ENCODE measurements at regions not wholly inside any gene's neighbourhood (a gene's known extent, or its start where the extent isn't known, plus 50 kb on each side); places are given as distances from the start of the nearest gene placed in this dataset.

DNA sequence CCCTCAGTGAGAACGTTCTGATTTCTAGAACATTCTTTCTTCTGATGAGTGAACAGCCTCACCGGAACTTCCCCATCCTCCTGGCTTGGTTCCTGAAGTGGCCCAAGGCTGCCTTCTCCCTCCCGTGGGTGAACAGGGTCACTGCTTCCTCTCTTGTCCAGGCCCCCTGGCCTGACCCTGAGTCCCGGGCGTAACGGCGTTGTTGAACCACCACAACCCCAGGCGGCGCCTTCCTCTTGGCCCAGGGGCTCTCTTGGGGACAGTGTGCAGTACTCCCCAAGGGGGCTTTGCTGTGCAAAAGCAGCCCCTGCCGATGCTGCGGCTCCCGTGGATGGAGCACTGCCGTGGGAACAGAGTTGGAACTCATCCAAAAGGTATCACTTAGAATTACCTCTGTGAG is 147.2 kb downstream of the TSN start:
- DNase-seq = no peak

DNA sequence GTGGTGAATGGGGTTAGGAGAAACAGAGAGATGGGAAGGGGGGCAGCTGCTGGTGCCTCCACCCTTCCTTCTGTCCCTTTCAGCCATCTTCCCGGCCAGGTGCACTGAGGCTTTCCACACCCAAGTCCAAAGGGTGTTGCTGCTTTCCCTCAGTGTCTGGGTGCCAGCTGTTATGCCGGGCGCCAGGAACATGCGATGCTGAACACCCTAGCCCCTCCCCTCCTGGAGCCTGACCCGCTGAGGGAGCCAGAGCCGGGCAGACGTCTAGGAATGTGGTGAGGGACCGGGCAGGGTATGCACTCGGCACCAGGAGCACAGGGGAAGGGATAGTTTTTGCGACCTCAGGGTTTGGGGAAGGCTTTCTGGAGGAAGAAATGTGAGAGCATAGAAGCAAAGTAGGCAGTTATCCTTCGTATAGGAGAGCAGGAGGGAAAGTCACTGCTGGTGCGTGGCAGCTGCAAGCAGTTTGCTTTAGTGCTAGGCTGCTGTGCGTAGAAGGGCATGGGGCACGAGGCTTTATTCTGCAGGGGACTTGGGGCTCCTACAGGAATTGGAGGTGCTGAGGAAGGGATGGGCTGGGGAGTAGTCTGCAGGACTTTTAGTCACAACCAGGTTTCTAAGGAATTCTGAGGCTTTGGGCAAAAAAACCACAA is 147.7 kb downstream of the TSN start:
- DNase-seq = no peak

GRCh38 chr2:121904656-121905055 is 149.2 kb downstream of the TSN start:
- no peak for DNase-seq

DNA sequence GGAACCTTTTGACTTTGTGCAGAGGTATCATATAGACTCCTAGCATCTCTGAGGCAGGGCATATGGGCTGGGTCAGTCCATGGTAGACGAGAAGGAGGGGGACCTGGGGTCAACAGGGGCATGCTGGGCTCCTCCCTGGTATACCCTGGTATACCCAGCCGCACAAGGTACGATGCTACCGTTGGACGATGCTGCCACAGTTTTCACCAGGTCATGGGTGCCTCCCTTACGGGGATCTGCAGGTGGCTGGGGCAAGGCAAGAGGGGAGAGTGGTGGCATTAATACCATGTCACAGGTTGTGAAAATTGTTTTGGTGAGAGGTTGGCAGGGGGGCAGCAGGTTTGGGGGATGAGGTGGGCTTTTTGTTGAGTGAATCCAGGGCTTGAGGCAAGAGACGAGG is 149.8 kb downstream of the TSN start:
- no peak for DNase-seq

DNA sequence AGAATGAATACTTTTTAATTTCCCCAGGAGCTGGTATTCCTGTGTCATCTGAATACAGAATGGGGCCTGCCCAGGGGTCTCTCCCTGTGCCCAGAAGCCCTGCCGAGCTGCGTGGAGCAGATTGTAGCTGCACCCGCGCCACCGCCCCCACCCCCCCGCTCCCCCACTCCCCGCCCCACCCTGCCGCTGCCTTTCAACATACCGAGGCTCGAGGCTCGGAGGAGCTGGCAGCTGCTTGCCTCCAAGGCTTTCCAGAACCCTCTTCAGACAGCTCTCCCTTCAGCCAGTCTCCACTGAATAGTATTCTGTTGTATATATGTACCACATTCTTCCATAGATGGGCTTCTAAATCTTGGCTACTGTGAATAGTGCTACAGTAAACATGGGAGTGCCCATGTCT is 150.7 kb downstream of the TSN start:
- DNase-seq = no peak

DNA sequence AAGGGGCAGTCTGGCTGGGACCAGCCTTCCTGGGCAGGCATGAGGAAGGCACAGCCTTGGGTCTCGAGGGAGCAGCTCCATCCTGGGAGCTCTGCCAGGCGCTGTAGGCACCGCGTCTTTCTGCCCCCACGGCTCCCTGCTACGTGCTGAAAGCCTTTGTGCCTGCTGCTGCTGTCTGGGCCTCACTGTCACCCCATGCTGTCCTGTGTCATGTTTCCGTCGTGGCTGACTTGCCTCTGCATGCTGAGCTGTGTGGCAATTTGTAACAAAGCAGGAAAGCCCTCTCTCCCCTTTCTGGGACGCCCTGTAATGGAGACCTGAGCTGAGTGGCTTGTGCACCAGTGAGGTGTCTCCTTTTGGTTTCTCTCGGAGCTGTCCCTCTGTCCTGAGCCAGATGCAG is 152.5 kb downstream of the TSN start:
- DNase-seq = no peak

GRCh38 chr2:121910139-121910538 is 154.7 kb downstream of the TSN start:
- DNase-seq = no peak

- DNase-seq = no peak
Measured at GRCh38 chr2:121911036-121911435, 155.6 kb downstream of the TSN start.

DNA sequence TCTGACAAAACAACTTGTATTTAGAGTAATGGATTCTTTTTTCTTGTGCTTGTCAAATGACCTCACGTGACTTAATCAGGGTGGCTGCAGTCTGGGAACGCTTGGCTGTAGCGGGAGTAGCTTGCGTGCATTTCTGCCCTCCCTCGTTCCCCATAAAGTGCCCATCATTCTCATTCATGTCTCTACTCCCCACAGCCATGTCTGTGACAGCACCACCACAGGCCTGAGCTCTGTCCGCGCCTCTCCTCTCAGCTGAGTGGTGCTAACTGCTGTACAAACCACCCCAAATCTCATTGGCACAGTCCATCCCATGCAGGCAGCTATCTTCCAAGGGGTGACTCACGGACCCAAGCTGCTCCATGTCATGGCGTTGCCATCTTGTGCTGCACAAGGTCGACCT is 161.7 kb downstream of the TSN start:
- no peak for DNase-seq

DNA sequence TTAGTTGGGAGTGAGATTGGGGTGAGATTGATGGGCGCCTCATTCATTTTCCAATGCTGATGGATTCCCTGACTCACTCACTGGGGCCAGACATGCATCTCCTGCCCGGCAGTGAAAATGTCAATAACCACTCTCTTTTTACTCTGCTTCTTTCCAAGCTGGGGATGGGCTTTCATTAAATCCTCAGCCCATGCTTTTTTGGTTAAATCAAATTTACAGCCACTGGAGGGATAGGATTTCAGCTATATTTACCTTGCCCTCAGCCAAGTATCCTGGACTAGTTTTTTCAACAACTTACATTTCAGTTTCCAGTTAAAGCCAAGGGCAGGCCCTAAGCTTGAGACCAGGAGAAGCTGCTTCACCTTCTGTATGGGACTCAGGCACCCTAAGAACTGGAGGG is 162.8 kb downstream of the TSN start:
- DNase-seq = no peak

DNA sequence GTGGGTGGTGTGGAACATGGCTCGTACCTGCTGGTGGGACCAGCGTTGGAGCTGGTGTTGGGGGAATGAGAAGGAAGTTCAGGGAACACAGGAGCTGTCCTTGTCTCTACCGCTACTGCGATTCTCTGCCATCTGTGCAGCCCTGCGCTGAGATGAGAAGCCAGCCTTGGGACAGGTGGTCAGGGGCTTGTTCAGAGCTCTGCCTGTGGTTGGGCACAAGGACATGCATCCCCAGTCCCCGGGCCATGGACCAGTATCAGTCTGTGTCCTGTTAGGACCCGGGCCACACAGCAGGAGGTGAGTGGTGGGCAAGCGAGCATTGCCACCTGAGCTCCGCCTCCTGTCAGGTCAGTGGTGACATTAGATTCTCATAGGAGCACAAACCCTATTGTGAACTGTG is 164.4 kb downstream of the TSN start:
- DNase-seq = no peak

GRCh38 chr2:121925466-121925865 is 170.0 kb downstream of the TSN start:
- DNase-seq = no peak

- no peak for DNase-seq
Measured at GRCh38 chr2:121943285-121943684, 187.8 kb downstream of the TSN start.

- no peak for DNase-seq
Measured at GRCh38 chr2:121944072-121944831, 188.8 kb downstream of the TSN start.

GRCh38 chr2:121947674-121948073 is 192.2 kb downstream of the TSN start:
- no peak for DNase-seq

GRCh38 chr2:121949271-121949670 is 193.8 kb downstream of the TSN start:
- DNase-seq = no peak

DNA sequence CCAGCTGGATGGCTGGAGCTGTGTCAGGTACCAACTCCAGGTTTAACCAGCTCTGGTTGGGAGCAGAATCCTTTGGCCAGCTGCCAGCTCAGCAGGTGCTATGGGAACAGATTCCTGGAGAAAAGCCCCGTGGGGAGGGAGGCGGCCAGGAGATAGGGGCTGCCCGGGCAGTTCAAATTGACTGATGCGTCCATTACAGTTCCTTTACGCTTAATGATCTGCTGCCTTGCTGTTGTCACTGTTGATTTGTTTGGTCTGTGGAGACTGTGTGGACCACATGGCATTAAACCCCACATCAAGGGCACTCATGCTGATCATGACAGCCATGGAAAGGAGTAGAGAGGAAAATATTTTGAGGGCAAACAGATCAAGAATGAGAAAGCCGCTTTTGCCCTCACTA is 200.0 kb downstream of the TSN start:
- no peak for DNase-seq

DNA sequence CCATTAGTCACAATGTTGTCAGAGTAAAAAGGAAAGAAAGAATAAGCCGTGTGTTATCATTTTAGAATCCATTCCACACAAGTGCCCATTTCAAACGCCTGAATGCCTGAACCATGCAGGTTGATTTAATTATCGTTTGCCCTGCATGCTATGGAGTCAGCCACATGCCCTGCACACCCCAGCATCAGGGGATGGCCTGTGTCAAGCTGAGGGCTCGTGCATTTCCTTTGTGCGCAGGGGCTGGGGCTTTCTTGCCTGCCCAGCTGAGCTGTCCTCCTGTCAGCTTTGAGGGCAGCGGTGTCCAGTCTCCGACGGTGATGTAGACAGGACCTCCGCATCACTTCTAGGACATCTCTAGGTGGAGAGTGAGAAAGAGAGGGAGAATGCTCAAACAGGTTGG is 200.4 kb downstream of the TSN start:
- DNase-seq = no peak

- DNase-seq = no peak
Measured at GRCh38 chr2:121960251-121960650, 204.8 kb downstream of the TSN start.

DNA sequence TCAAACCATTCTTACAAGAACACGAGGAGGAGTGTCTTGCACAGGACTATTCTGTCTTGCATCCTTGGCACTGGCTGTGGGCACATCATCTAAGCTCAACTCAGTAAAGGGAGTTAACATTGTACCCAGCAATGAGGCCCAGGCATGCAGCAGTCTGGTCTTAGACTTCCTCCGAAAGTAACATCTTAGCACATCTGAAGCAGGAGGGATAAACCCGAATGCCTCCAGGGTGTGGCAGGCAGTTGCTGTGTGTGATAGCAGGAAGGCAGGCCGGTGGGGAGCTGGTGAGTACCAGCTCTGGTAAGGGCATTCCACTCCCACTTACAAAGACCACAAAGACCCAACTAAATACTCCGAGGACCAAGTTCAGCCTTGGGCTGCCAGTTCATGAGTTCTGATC is 206.3 kb downstream of the TSN start:
- no peak for DNase-seq

GRCh38 chr2:121965661-121966060 is 210.2 kb downstream of the TSN start:
- no peak for DNase-seq

- no peak for DNase-seq
Measured at GRCh38 chr2:121966663-121967062, 211.2 kb downstream of the TSN start.

DNA sequence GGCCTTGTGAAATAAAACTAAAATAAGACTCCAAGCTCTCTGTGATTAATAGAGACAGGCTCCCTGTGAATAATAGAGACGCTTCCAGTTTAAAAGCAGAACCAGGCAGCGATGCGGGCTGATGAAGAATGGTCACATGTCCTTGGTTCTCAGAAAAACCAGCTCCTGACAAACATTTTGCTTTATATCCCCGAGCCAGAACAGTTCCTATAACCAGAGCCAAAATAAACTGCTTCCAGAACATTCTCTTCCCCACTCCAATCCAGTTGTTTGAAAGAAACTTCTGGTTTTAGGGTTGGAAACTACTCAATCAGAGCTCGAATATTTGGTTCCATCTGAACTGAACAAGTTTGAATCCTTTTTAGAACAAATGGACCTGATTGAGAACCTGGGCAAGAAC is 213.7 kb downstream of the TSN start:
- no peak for DNase-seq

DNA sequence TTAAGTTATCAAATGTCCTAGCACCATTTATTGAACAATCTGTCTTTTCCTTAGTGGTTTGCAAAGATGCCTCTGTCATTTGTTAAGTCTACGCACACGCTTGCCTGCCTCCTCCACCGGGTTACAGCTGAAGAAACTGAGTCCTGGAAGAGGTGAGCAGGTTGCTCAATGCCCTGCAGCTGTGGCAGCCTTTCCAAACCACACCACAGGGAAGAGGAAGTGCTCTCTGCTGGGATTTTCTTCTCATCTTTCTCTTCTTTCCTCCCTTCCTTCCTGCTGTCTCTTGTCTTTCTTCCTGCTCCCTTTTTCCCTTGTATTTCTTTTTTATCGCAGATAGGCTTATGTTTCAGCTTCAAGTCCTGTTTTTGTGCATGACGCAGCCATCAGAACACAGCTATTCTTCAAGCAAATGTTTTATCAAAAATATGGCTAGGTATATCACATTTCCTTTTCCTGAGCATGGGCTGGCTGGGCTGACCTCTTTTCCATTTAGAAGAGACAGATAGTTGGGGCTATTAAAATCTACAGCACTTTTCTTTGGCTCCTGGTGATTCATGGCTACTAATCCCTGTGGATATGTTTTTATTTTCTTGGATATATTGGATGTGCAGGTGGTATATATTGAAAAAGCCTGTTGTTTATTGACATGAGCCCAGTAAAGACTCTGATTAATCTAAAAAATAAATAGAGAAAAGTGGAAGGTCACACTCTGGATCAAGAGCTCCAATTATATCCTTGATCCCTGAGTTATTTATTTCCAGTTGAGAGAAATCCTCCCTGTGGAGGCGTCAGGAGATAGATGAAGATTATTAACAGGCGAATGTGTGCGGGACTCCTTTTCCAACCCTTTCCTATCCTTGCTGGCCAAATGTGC is 214.6 kb downstream of the TSN start:
- DNase-seq = no peak
